Adrenal gland (tissue), 5 donors: ENCODE measurements at regions not wholly inside any gene's neighbourhood (a gene's known extent, or its start where the extent isn't known, plus 50 kb on each side); places are given as distances from the start of the nearest gene placed in this dataset.

Experiments used
- CTCF ChIP-seq, 6 experiments: fragments of 450-650 bp in 4 of 6; fragments of 200-600 bp in 2 of 6; sonication (generic) in 1 of 6; IDR thresholded peaks; 1 replicate in 5 of 6; 2 replicates in 1 of 6; pipeline versions ENCODE4 v1.5.1 to v1.8.0; 2016 to 2021; ENCODE audit warnings: antibody characterized with exemption in 6 of 6, mild to moderate bottlenecking in 2 of 6, moderate library complexity in 1 of 6
- POLR2A ChIP-seq, 2 donors: fragments of 450-650 bp; IDR thresholded peaks; one replicate each; pipeline ENCODE4 v1.6.1; 2017; ENCODE audit warnings: antibody characterized with exemption in 2 of 2, mild to moderate bottlenecking in 2 of 2, moderate library complexity in 1 of 2
- donor health status: DM: no; HTN: no; CAD: no.

- no peak for TF ChIP-seq CTCF (IDR thresholded peaks at IDR 0.05)
- TF ChIP-seq POLR2A (IDR thresholded peaks at IDR 0.05) = no peak
Measured at GRCh38 chr18:72692086-72692485, 147.9 kb upstream of the CBLN2 start.
